Body of pancreas (tissue), 4 donors: ENCODE measurements at regions not wholly inside any gene's neighbourhood (a gene's known extent, or its start where the extent isn't known, plus 50 kb on each side); places are given as distances from the start of the nearest gene placed in this dataset.
"Not testable (repeated sequence)": the region's sequence is repeated elsewhere in the genome, so short reads cannot be mapped to it uniquely, and the experiment has no call there.

ENCODE experiments used
- CTCF ChIP-seq, 7 experiments: fragments of 450-650 bp in 4 of 7; fragments of 200-600 bp in 3 of 7; sonication (generic) in 3 of 7; IDR thresholded peaks; one replicate each; pipeline ENCODE4 v1.5.1; 2016 to 2019; ENCODE audit warnings: antibody characterized with exemption in 7 of 7
- POLR2A ChIP-seq, 3 donors: fragments of 450-650 bp; IDR thresholded peaks; one replicate each; pipeline ENCODE4 v1.6.1; 2016; ENCODE audit warnings: antibody characterized with exemption in 3 of 3, mild to moderate bottlenecking in 2 of 3

GRCh38 chr10:30131369-30131768 lies 72.0 kb upstream of the JCAD start:
- TF ChIP-seq CTCF, POLR2A (IDR thresholded peaks at IDR 0.05): not testable (repeated sequence)
